AG08395 (cell line): ENCODE measurements at regions not wholly inside any gene's neighbourhood (a gene's known extent, or its start where the extent isn't known, plus 50 kb on each side); places are given as distances from the start of the nearest gene placed in this dataset.
"Not testable (repeated sequence)": the region's sequence is repeated elsewhere in the genome, so short reads cannot be mapped to it uniquely, and the experiment has no call there.

ENCODE experiments used
- DNase-seq: peaks from one replicate; pipeline ENCODE4 v3.0.0; 2012; ENCODE audit warnings: mixed read lengths, low spot score

DNA sequence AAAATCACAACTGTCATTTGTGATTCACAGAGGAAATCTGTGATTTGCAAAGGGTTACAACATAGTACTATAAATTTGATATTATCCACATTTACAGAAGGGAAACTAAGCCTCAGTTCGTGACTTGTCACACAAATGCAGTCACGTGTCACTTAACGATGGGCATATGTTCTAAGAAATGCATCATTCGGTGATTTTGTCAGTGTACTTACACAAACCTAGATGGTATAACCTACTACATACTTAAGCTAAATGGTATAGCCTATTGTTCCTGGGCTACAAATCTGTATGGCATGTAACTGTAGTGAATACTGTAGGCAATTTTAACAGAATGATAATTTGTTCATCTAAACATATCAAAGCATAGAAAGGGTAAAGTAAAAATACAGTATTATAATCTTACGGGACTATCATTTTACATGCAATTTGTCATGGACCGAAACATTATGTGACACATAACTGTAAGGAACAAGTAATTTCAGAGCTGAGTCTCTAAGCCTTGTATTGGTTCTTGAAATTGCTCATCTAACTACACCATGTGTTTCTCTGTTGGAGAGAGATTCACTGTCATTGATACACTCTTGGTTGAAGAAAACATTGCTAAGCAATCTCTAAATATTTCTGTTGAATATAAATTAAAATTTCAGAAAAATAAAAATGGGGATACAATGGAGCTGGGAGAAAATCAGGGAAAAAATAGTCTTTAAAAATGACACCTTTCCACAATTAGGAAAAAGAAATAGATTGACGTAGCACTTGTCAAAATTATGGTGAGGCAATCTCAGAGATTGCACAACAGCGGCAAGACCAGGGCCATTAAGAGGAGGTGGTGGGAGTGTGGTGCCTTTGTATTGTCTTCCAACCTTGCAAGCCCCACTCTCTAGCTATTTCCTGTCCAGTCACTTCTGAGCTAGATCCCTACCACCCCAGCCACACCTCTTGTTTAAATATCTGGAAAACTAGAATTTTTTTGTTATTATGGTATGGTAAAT, 645.8 kb upstream of the TBL1XR1 start:
- no peak for DNase-seq

DNA sequence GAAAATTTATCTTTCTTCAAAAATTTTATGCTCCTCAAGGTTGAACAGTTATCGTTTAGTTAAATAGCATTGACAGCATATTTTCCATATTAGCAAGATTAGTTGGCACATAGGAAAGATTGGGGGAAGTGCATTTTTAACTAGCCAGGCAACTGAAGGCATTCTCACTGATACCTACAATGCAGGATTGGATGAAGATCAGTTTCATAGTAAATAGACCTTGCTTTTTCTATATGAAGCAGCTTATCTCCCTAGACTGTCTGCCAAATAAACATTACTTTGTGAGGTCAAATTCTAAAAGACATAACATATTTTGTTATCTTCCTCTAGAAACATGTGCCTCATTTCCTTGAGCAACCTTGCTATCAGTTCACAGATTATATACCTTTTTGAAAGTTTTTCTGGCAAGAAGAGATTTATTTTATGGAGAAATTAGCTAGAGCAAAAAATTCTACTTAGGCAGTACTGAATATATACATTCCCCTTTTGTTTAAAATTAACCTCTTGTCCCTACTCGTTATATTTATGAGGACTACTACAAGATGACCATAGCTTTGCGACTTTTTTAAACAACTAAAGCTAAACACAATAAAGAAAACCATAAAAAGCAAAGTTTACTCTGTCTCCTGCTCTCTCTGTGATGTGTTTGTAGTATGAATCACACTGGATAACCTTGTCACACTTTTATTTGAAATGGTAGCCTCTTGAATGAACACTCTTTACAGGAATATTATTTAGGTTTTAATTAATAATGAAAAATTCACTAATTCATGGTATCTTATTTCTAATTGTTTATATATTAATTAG, 654.9 kb upstream of the TBL1XR1 start:
- DNase-seq: no peak

DNA sequence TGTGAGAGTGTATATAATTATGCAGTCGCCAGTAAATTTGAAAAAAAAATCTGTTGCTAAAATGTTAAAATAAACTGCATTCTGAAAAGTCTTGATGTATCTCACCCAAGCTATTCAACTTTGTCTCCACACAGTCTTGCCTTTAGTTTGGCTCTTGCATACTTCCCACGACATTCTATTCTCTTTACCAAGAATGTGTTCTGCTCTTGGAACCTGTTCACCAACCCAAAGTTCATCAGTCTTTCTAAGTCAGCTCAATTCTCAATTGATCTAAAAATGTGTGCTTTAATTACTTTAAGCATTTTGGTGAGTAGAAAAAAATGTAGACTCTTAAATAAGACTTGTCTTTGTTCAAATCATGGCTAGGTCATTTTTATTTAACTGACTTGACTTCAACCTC, 657.7 kb upstream of the TBL1XR1 start:
- DNase-seq: no peak

GRCh38 chr3:177860184-177860583, 662.9 kb upstream of the TBL1XR1 start:
- no peak for DNase-seq

- DNase-seq: no peak
Measured at GRCh38 chr3:177862962-177863491, 665.7 kb upstream of the TBL1XR1 start.

- DNase-seq: not testable (repeated sequence)
Measured at GRCh38 chr3:177871267-177871666, 665.0 kb upstream of the KCNMB2 start.

DNA sequence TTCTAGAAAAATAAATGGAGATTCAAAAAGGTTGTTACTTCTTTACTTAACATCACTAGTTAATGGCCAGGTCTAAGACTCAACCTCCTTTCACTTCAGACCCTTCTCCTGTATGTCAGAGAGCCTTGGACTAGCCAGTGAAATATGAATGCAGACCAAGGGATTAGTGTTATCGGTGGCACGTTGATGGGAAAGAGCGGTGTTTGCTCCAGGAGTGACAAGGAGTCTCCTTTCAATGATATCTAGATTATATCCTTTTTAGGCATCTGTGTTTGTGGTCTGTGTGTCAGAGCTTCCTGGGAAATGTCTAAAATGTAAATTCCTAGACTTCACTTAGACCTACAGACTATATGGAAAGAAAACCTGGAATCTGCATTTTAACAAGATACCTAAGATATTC, 658.0 kb upstream of the KCNMB2 start:
- DNase-seq: no peak

DNA sequence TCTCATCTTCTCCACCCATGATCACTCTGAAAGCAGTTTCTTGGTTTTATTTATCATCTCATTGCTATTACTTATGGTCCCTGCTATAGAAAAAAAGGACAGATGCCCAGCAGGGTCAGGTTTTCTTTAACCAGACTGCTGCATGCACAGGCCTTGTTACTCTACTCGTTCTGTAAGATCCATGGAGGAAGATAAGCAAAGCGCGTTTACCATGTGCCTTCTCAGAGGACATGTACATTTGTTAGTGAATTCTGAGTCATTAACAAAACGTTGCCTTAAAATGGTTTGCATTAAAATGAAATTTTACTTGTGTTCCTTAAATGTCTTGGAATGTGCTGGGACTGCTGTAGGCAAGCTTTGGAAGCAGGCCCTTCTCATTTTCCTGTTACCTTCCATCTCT, 657.3 kb upstream of the KCNMB2 start:
- DNase-seq: no peak

- DNase-seq: no peak
Measured at GRCh38 chr3:177881351-177881750, 654.9 kb upstream of the KCNMB2 start.

DNA sequence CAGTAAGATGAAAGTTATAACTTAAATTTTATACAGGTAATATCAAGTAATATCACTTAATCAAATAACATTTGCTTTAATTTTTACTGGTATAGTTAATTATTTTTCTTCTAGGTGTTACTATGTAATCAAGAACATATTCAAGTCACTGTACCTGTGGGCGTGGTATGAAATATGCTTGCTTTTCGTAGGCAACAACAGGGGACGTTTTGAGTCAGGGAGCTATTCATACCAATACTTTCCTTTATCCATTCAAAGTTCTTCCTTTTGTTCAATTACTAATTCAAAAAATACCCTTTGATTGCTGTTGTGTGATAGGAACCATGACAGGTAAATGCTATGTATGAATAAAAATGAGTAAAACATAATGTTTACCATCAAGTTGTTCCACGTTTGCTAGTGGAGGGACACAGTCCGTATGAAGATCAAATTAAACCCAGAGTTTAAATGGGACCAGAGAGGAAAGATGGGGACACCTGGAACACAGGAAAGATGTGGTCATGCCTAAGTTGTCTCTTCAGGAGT, 654.0 kb upstream of the KCNMB2 start:
- DNase-seq: no peak

GRCh38 chr3:177883091-177883490, 653.1 kb upstream of the KCNMB2 start:
- DNase-seq: no peak

DNA sequence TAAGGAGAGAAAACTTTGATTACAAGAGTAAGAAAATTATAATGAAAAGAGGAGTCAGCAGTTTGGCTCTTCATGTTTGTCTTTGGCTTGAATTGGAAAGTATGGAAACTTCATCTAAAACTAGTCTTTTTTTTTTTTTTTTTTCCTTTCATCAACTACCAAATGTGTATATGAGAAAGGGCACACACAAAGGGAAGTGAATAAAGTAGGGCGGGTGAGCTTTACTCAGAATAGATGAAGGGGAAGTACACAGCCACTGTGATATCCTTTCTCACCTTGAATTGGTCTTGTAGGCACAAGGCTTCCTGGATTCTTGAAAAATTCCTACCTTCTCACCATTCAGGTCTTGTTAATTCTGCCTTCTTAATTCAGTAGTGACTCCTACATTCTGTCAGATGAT, 652.3 kb upstream of the KCNMB2 start:
- no peak for DNase-seq

- DNase-seq: no peak
Measured at GRCh38 chr3:177885063-177885462, 651.2 kb upstream of the KCNMB2 start.

- no peak for DNase-seq
Measured at GRCh38 chr3:177886501-177886900, 649.7 kb upstream of the KCNMB2 start.

GRCh38 chr3:177887475-177887874, 648.8 kb upstream of the KCNMB2 start:
- no peak for DNase-seq

DNA sequence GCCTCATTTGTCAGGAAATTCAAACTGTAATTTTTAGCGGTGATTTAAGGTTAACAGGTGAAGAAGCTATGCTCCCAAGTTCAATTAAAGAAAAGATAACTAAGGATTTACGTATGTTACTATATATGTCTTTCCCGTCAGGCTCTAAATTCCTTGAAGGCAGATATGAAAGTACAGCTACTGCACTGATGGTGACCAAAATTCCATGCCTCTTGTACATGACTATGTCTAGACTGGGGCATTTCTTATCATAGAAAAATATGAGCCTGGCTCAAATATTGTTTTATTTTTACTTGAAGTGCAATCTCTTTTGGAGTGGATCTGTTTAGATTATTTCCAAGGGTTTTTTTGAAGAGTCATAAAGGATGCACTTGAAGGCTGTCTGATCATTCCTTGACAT, 647.1 kb upstream of the KCNMB2 start:
- DNase-seq: no peak

DNA sequence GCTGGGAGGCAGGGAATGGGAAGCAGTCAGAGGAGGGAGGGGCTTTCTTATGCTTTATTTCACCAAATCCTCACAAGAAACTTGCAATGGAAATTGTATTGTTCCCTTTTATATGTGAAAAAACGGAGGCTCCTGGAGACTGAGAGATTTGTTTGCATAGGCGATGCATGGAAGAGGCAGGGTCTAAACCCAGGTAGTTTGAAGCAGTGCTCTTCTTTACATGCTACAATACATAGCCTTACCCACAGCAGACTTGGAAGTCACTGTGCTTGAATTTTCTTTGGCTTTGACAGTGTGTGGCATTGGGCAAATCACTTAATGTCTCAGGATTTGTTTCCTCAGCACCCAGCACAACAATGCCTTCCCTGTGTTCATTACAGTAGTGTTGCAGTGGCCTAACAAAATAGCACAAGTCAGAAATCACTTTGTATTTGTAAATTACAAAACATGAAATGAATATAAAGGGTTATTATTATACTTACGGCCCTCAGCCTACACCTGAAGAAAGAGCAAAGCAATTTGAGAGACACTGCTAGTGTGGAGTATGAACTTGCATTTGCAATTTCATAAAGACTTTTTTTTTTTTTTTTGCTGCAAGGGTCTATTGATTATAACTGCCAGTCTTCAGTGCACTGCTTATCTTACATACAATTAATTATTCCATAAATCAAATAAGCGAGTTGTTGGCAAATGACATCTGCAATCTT, 646.4 kb upstream of the KCNMB2 start:
- no peak for DNase-seq

- no peak for DNase-seq
Measured at GRCh38 chr3:177890359-177890683, 645.9 kb upstream of the KCNMB2 start.

GRCh38 chr3:177891569-177891968, 644.7 kb upstream of the KCNMB2 start:
- not testable (repeated sequence) for DNase-seq

DNA sequence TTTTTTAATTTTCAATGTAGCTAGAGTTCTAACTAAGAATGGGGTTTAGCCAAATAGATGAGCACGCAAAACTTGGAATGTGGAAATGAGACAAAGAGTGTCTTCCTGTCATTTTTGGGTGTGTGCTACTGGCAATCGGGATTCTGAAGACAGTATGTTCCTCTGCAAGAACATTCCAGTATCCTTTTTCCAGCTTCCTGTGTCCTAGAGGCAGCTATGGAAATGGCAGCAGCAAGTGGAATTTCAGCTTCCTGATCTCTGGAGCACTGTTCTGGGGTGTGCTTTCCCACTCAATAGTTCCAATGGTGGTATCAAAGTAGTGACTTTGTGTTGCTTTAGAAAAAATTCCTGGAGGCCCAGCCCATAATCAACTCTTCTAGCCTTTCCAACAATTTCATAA, 642.9 kb upstream of the KCNMB2 start:
- peak; percentile 11 for DNase-seq

- no peak for DNase-seq
Measured at GRCh38 chr3:177894081-177894728, 642.0 kb upstream of the KCNMB2 start.

DNA sequence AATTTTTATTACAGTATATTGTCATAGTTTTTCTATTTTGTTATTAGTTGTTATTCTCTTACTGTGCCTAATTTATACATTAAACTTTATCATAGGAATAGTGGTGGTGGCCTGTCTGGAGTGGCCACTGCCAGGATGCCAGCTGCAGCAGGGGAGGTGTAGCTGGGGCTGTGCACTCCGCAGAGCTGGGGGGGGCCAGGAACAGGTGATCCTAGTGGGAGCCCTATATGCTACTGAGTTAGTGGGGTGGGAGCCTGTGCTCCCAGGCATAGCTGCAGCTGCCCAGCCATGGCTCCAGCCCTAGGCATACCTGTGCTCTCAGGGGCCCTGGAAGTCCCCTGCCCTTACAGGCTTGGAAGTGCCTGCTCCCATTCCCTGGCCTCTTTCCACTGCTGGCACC, 638.1 kb upstream of the KCNMB2 start:
- no peak for DNase-seq
